ENCODE measurements at regions not wholly inside any gene's neighbourhood (a gene's known extent, or its start where the extent isn't known, plus 50 kb on each side); places are given as distances from the start of the nearest gene placed in this dataset.
"Not testable (repeated sequence)": the region's sequence is repeated elsewhere in the genome, so short reads cannot be mapped to it uniquely, and the experiment has no call there.

DNA sequence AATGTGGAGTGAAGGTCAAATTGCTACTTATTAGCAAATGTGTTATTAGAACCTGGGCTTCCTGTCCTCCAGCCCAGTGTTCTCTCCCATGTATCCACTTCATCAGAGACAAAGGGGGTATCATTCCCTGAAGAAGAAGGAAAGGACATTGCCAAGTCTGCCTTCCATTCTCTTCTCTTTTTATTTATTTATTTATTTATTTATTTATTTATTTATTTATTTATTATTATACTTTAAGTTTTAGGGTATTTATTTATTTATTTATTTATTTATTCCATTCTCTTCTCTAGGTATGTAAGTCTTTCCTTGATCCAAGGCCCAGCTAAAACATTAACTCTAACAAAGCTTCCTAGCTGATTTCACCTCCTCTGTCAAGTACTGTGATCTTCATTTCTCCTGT lies 277.8 kb upstream of the DNAJC19 start:
- Mint-ChIP-seq H3K27ac (no peak overlapping the region), H3K4me1 (no peaks in the 10 kb centered on the region), H3K36me3 (no peaks in the 10 kb centered on the region), H3K9me3 (peaks cover 14% of the 10 kb centered on the region), H3K4me3 (no peak overlapping the region)
- no peak for ATAC-seq
- DNase-seq (ENCODE audit: low spot score in 2 of 2) = no peak

DNA sequence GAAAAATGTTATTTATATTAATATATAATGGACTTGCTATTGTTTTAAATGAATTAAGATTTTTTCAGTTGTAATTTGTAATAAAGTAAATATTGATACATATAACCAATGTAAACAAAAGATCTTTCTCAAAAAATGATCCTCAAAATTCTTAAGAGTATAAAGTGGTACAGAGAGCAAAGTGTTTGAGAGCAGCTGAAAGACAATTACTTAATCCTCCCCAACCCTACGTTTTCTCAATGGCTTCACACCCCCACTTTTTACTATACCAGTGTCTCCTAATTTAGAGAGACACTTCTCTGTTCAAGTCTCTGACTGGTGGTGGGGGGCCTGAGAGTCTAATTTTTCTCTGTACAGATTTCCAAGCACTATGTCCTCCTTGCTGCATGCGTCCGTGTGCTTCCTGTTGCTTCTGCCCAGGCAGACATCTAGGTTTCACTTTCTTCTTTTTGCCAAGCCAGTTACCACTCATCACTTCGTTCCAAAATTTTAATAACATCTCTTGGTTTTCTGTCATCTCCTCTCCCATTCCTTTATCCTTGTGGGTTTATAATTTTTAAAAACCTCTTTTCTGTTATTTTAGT lies 276.3 kb upstream of the DNAJC19 start:
- no peaks in the 10 kb centered on the region for H3K36me3 Mint-ChIP-seq
- H3K27ac Mint-ChIP-seq = no peak overlapping the region

DNA sequence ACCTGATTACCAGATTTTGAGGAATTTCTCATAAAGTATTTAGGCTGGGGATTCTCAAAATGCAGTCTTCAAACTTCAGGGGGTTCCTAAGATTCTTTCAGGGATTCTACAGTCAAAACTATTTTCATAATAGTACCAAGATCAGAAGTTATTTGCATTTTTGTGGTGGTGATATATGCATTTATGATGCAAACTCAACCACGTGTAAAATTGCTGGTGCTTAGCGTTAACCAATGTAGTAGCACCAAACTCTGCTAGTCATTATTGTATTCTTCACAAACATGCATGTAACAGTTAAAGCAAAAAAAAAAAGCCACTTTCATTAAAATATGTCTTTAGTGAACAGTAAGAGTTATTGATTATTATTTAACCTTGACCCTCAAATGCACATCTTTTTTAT lies 274.9 kb upstream of the DNAJC19 start:
- Mint-ChIP-seq H3K36me3 (no peaks in the 10 kb centered on the region), H3K4me1 (no peaks in the 10 kb centered on the region), H3K27ac (no peak overlapping the region), H3K4me3 (no peak overlapping the region), H3K9me3 (peaks cover 19% of the 10 kb centered on the region)
- DNase-seq (ENCODE audit: low spot score in 2 of 2) = no peak
- ATAC-seq = no peak

More for the DNA sequence above, 276.3 kb upstream of the DNAJC19 start:
- no peak for ATAC-seq
- peak overlapping the region; percentile 12 for H3K4me3 Mint-ChIP-seq
- no peaks in the 10 kb centered on the region for H3K4me1 Mint-ChIP-seq
- H3K9me3 Mint-ChIP-seq = peaks cover 19% of the 10 kb centered on the region
- no peak for DNase-seq (ENCODE audit: low spot score in 2 of 2)

DNA sequence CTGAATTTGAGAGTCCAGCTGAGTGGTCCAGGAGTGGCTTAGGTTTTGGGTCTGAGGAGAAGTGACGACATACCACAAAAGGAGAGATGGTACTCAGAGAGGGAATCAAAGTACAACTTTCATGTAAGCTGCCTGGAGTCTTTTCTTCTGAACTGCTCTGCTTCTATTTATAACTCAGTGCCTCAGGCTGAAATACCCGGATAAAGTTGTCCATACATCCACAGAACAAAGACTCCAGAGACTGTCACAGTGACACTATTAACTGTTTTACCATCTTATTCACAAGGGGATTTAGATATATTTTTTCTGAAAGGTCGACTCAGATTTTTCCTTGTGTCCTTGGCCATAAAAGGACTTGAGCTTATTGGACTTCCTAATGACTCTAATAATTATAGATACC lies 264.3 kb upstream of the DNAJC19 start:
- no peak overlapping the region for H3K4me3 Mint-ChIP-seq
- H3K9me3 Mint-ChIP-seq = peaks cover 8% of the 10 kb centered on the region
- no peak for ATAC-seq
- H3K36me3 Mint-ChIP-seq = no peaks in the 10 kb centered on the region
- no peaks in the 10 kb centered on the region for H3K4me1 Mint-ChIP-seq
- no peak for DNase-seq (ENCODE audit: low spot score in 2 of 2)
- H3K27ac Mint-ChIP-seq = no peak overlapping the region

DNA sequence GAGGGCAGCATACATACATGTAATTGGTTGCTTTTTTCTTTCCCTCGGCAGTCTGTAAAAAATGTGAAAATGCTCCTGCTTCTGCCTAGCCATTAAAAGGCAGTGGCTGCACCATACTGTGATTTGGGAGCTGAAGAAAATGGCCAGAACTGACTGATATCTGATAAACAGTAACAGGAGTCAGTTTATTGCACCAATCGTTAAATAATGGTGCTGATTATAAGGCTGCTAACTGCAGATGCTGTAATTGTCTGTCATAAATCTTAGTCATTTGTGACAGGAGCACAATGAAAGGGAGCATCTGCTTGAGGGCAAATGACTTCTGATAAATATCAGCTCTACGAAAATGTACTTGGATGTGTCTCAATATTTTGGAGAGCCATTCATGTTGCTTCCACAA lies 263.1 kb upstream of the DNAJC19 start:
- no peaks in the 10 kb centered on the region for H3K4me1 Mint-ChIP-seq
- no peak for ATAC-seq

DNA sequence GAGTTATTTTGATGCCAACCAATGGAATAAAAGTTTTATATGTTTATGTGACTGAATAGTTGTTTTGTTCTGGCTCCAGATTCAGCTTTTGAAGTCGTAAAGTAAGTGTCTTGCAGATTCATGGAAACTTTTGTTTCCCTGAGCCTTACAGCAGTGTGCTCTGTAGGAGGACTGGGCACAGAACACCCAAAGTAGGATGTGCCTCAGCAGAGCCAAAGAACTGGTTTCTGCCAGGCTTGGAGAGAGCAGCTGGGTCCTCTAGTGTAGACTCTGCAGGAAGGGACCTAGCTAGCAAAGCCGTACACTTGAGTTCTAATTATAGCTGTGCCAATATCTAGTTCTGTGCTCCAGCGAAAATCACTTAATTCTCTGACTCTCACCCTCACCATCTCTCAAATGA lies 261.2 kb upstream of the DNAJC19 start:
- Mint-ChIP-seq H3K4me3 (no peak overlapping the region), H3K27ac (no peak overlapping the region)

More for the DNA sequence above, 263.1 kb upstream of the DNAJC19 start:
- DNase-seq (ENCODE audit: low spot score in 2 of 2) = no peak
- H3K27ac Mint-ChIP-seq = no peak overlapping the region
- H3K36me3 Mint-ChIP-seq = no peaks in the 10 kb centered on the region
- no peak overlapping the region for H3K4me3 Mint-ChIP-seq
- peaks cover 6% of the 10 kb centered on the region for H3K9me3 Mint-ChIP-seq

DNA sequence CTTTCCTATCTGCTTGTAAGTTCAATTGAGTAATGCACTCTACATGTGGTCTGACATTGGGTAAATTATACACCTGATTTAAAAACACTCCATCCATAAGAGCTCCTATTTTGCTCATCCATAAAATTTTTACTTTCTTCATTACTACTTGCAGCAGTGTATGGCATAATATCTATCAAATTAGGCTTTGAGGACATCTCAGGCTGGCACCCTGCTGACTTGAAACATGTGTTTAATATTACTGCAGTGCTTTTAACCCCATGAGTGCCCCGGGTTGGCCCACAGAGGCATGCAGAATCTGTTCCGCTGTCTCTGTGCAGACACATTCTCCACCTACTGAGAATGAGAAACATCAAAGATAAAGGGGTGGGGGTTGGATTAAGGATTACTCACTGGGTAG lies 249.9 kb upstream of the DNAJC19 start:
- Mint-ChIP-seq H3K27ac (no peak overlapping the region), H3K9me3 (peaks cover 9% of the 10 kb centered on the region)
- ATAC-seq = no peak

More for the DNA sequence above, 261.2 kb upstream of the DNAJC19 start:
- no peaks in the 10 kb centered on the region for H3K36me3 Mint-ChIP-seq
- peaks cover 9% of the 10 kb centered on the region for H3K9me3 Mint-ChIP-seq
- DNase-seq (ENCODE audit: low spot score in 2 of 2) = no peak
- H3K4me1 Mint-ChIP-seq = no peaks in the 10 kb centered on the region
- ATAC-seq = no peak

DNA sequence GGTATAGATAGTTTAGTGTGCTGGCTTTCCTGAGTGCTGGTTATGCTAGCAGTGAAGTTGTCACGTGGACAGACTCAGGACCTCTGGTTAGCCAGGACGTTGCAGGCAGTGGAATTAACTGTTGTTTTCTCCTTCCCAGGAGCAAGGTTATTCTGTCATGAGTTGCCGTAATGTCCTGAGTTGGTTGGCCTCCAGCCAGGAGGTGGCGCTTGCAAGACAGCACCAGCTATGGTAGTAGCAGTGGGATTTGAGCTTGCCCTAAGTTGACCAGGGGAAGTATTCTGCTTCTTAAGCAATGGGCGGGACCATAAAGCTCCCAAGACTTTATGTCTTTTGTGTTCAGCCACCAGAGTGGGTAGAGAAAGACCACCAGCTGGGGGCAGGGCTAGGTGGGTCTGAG lies 240.7 kb upstream of the DNAJC19 start:
- H3K36me3 Mint-ChIP-seq = no peaks in the 10 kb centered on the region
- H3K4me1 Mint-ChIP-seq = no peaks in the 10 kb centered on the region
- ATAC-seq (no peak), DNase-seq (ENCODE audit: low spot score in 2 of 2) (no peak)
- H3K4me3 Mint-ChIP-seq = no peak overlapping the region
- H3K27ac Mint-ChIP-seq = no peak overlapping the region
- H3K9me3 Mint-ChIP-seq = peaks cover 15% of the 10 kb centered on the region

More for the DNA sequence above, 249.9 kb upstream of the DNAJC19 start:
- H3K4me3 Mint-ChIP-seq = no peak overlapping the region
- no peak for DNase-seq (ENCODE audit: low spot score in 2 of 2)
- no peaks in the 10 kb centered on the region for H3K4me1 Mint-ChIP-seq
- H3K36me3 Mint-ChIP-seq = no peaks in the 10 kb centered on the region

DNA sequence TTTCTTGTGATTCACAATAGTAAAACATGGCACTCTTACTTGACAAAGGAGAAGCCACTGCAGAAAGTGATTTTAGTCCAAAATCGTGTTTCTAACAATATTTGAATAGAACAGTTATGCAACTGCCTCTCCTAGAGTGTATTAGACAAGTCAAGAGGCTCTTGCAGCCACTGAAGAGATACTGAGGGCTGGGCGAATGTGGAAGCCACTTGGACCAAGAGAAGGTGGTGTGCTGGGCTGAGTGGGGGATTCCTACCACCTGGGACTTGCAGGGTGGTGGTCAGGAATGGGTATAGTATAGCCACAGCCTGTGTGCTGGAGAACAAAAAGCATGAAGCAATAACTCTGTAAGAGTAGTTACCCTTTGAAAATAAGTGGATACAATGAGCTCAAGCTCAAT lies 223.8 kb upstream of the DNAJC19 start:
- DNase-seq (ENCODE audit: low spot score in 2 of 2) (no peak), ATAC-seq (no peak)
- H3K4me1 Mint-ChIP-seq = no peaks in the 10 kb centered on the region
- H3K4me3 Mint-ChIP-seq = no peak overlapping the region
- H3K27ac Mint-ChIP-seq = no peak overlapping the region
- no peaks in the 10 kb centered on the region for H3K36me3 Mint-ChIP-seq
- peaks cover 8% of the 10 kb centered on the region for H3K9me3 Mint-ChIP-seq

DNA sequence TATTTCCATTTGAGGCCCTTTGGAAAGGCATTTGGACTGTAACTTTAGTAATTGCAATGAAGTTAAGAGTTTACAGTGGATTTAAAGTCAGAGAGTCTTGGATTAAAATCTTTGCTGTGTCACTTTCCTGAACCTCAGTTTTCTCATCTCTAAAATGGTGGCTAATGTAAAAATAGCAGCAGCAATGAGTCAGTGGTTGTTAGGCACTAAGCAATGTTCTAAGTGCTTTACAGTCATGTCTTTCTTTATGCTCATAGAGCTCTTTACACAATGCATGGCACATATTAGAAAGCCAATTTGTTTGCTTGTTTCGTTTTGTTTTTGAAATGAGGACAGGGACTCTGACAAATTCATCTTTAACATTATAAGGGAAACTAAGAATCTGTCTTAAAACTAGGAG lies 222.7 kb upstream of the DNAJC19 start:
- H3K4me3 Mint-ChIP-seq = no peak overlapping the region

DNA sequence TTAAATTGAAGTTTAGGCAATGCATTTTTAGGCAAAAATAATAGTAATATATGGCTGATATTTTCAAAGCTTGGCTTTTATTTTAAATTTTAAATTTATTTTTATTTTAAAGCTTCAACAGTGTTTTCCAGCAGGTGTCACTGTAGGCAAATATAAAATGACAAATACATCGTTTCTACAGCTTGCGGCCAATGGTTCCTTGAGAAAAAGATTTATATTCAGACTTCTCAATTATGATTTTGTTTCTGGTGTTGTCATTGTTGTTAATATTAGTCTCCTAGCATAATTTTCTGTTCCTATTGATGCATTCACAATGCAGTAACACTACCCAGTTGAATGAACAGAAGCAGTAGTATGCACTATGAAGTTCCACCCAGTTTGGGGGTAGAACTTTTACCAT lies 220.7 kb upstream of the DNAJC19 start:
- no peaks in the 10 kb centered on the region for H3K4me1 Mint-ChIP-seq

More for the DNA sequence above, 222.7 kb upstream of the DNAJC19 start:
- ATAC-seq (no peak), DNase-seq (ENCODE audit: low spot score in 2 of 2) (no peak)
- Mint-ChIP-seq H3K27ac (no peak overlapping the region), H3K9me3 (peaks cover 4% of the 10 kb centered on the region), H3K4me1 (no peaks in the 10 kb centered on the region), H3K36me3 (no peaks in the 10 kb centered on the region)

DNA sequence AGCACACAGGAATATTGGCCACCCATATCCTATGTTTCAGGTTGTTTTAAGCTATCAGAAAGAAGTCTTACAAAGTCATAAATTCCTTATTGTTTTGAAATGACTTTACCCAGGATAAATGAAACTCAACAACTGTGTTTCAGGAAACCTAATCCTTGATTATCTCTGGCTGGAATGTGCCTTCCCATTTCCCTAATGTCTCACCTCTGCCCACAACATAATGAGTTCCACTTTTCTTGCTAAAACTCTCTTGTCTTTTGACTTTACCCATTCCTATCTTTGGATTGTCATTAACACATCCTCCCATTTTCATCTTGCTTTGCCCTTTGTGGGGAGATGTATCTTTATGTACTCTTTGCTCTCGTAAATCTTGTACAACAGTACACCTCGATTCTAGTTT lies 200.0 kb upstream of the DNAJC19 start:
- no peak for DNase-seq (ENCODE audit: low spot score in 2 of 2)
- Mint-ChIP-seq H3K4me3 (no peak overlapping the region), H3K9me3 (peaks cover 16% of the 10 kb centered on the region), H3K27ac (no peak overlapping the region), H3K4me1 (no peaks in the 10 kb centered on the region), H3K36me3 (no peaks in the 10 kb centered on the region)
- no peak for ATAC-seq

More for the DNA sequence above, 220.7 kb upstream of the DNAJC19 start:
- no peak for DNase-seq (ENCODE audit: low spot score in 2 of 2)
- Mint-ChIP-seq H3K4me3 (no peak overlapping the region), H3K36me3 (no peaks in the 10 kb centered on the region), H3K9me3 (peaks cover 2% of the 10 kb centered on the region), H3K27ac (no peak overlapping the region)
- no peak for ATAC-seq

DNA sequence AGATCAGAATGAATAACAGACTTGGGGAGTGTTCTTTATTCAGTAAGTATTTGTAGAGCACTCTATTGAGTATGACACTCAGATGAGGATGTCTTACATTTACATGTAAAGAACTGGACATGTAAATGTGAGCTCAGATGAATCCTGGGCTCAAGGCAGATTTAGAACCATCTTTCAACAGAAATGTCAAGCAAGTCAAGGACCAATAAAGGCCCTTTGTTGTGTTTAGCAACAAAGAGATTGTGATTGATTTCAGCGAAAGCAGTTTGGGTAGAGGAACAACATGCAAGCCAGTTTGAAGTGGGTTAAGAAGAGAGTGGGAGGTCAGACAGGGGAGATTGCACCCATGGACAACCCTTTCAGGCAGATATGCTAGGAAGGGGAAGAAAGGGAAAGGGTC lies 194.2 kb upstream of the DNAJC19 start:
- H3K4me3 Mint-ChIP-seq = no peak overlapping the region
- H3K4me1 Mint-ChIP-seq = no peaks in the 10 kb centered on the region
- no peaks in the 10 kb centered on the region for H3K36me3 Mint-ChIP-seq
- no peaks in the 10 kb centered on the region for H3K9me3 Mint-ChIP-seq
- ATAC-seq (no peak), DNase-seq (ENCODE audit: low spot score in 2 of 2) (no peak)
- H3K27ac Mint-ChIP-seq = no peak overlapping the region

DNA sequence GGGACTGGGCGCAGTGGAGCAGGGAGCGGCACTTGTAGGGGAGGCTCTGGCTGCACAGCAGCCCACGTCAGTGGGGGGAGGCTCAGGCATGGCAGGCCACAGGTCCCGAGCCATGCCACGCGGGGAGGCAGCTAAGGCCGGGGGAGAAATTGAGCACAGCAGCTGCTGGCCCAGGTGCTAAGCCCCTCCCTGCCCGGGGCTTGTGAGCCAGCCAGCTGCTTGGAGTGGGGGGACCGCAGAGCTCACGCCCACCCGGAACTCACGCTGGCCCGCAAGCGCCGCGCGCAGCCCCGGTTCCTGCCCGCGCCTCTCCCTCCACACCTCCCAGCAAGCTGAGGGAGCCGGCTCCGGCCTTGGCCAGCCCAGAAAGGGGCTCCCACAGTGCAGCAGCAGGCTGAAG lies 193.5 kb upstream of the DNAJC19 start:
- not testable (repeated sequence) for H3K27ac Mint-ChIP-seq; H3K9me3 Mint-ChIP-seq; ATAC-seq; H3K4me3 Mint-ChIP-seq; DNase-seq (ENCODE audit: low spot score in 2 of 2); H3K4me1 Mint-ChIP-seq; H3K36me3 Mint-ChIP-seq

DNA sequence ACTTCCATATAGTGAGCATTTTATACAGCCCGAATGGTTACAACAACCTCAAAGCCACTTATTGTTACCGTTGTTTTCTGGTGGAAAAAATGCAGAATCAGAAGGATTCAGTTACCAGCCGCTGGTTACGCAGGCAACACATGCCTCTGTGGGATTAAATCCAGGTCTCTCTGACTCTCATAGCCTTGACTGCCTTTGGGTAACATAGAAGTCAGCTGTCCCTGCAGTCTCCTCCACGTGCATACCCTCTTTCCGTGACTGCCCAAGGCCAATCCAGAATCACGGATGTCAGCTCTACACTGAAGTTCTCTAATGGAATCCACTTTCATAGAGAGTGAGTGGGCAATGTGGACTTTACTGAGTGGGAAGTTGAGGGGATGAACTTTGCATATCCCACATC lies 189.5 kb upstream of the DNAJC19 start:
- ATAC-seq (no peak), DNase-seq (ENCODE audit: low spot score in 2 of 2) (no peak)
- H3K4me3 Mint-ChIP-seq = no peak overlapping the region
- no peaks in the 10 kb centered on the region for H3K9me3 Mint-ChIP-seq
- H3K36me3 Mint-ChIP-seq = no peaks in the 10 kb centered on the region
- H3K4me1 Mint-ChIP-seq = no peaks in the 10 kb centered on the region
- H3K27ac Mint-ChIP-seq = no peak overlapping the region

DNA sequence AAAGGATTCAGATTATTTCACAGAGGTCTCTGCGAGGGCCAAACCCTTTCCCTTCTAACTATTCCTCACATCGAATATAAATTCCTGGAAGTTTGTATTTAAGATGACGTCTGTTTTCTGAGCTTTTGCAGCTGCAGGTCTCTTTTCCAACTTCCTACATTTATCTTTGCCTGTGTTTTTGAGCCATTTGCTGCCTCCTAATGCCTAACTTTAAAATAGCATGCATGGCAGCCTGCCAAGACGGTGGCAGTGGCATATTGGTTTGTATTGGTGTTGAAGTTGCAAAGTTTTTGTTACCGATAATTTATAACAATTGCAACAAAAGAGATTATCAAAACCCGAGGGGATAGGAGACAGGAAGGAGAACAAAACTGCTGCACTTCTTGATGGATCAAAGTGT lies 187.1 kb upstream of the DNAJC19 start:
- no peak overlapping the region for H3K27ac Mint-ChIP-seq
- ATAC-seq (no peak), DNase-seq (ENCODE audit: low spot score in 2 of 2) (no peak)
- H3K36me3 Mint-ChIP-seq = no peaks in the 10 kb centered on the region
- H3K4me3 Mint-ChIP-seq = no peak overlapping the region
- H3K4me1 Mint-ChIP-seq = no peaks in the 10 kb centered on the region
- peaks cover 2% of the 10 kb centered on the region for H3K9me3 Mint-ChIP-seq

Measured in stimulated activated effector memory CD8-positive, alpha-beta T cell treated with anti-CD3 and anti-CD28 coated beads, Interleukin-12 subunit alpha, Interleukin-12 subunit beta, amount 100 ng/mL, for 72 hours (primary cell).